SK-N-MC (cell line): ENCODE measurements at regions not wholly inside any gene's neighbourhood (a gene's known extent, or its start where the extent isn't known, plus 50 kb on each side); places are given as distances from the start of the nearest gene placed in this dataset.

Experiments
- EZH2 ChIP-seq: fragments of 200-600 bp; sonication (generic); IDR thresholded peaks from one replicate; pipeline ENCODE4 v1.6.1; 2017; ENCODE audit warnings: antibody characterized with exemption
- POLR2AphosphoS5 ChIP-seq: IDR thresholded peaks from 2 replicates; pipeline ENCODE4 v1.6.1; 2012; ENCODE audit warnings: mild to moderate bottlenecking, low read depth, low read length, borderline replicate concordance

DNA sequence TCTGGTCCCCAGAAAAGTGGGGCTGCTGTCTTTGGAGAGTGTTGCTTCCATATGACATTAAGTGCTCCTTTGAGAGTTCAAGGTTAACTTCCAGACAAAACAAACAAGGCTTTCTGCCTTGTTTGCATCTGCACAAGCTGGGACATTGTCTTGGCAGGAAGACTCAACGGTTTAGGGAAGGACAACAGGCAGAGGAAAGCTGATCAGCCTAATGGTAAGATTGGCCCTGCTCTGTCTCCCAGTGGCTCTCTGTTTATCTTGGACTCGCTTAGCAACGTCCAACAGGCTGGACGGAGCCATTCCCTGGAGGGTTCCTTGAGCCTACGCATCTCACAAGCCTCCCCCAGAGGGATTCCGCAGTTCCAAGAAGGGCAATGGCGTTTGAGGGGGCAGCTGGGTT is 62.2 kb upstream of the SLC44A3 start:
- no peak for TF ChIP-seq EZH2
- no peak for TF ChIP-seq POLR2AphosphoS5
